ENCODE measurements at regions not wholly inside any gene's neighbourhood (a gene's known extent, or its start where the extent isn't known, plus 50 kb on each side); places are given as distances from the start of the nearest gene placed in this dataset.

GRCh38 chr1:5691795-5692509 lies 300.3 kb downstream of the NPHP4 start:
- TF ChIP-seq CTCF (IDR thresholded peaks at IDR 0.05; ENCODE audit: low read depth, low read length, missing control alignments) = no peak
- H3K4me3 ChIP-seq (ENCODE audit: low read depth, low read length) = no peak overlapping the region
- DNase-seq (ENCODE audit: low read depth) = no peak

GRCh38 chr1:5690898-5691297 lies 301.3 kb downstream of the NPHP4 start:
- H3K4me3 ChIP-seq (ENCODE audit: low read depth, low read length) = no peak overlapping the region
- TF ChIP-seq CTCF (IDR thresholded peaks at IDR 0.05; ENCODE audit: low read depth, low read length, missing control alignments) = no peak
- DNase-seq (ENCODE audit: low read depth) = no peak

GRCh38 chr1:5690291-5690690 lies 301.9 kb downstream of the NPHP4 start:
- no peak overlapping the region for H3K4me3 ChIP-seq (ENCODE audit: low read depth, low read length)
- no peak for DNase-seq (ENCODE audit: low read depth)
- no peak for TF ChIP-seq CTCF (IDR thresholded peaks at IDR 0.05; ENCODE audit: low read depth, low read length, missing control alignments)

- TF ChIP-seq CTCF (IDR thresholded peaks at IDR 0.05; ENCODE audit: low read depth, low read length, missing control alignments) = no peak
- DNase-seq (ENCODE audit: low read depth) = no peak
- no peak overlapping the region for H3K4me3 ChIP-seq (ENCODE audit: low read depth, low read length)
Measured at GRCh38 chr1:5688081-5689077, 303.8 kb downstream of the NPHP4 start.

GRCh38 chr1:5686925-5687706 lies 305.1 kb downstream of the NPHP4 start:
- no peak overlapping the region for H3K4me3 ChIP-seq (ENCODE audit: low read depth, low read length)
- no peak for TF ChIP-seq CTCF (IDR thresholded peaks at IDR 0.05; ENCODE audit: low read depth, low read length, missing control alignments)
- no peak for DNase-seq (ENCODE audit: low read depth)

- TF ChIP-seq CTCF (IDR thresholded peaks at IDR 0.05; ENCODE audit: low read depth, low read length, missing control alignments) = no peak
- DNase-seq (ENCODE audit: low read depth) = no peak
- H3K4me3 ChIP-seq (ENCODE audit: low read depth, low read length) = no peak overlapping the region
Measured at GRCh38 chr1:5686195-5686594, 306.0 kb downstream of the NPHP4 start.

All from GM12864 (cell line).